ENCODE measurements at regions not wholly inside any gene's neighbourhood (a gene's known extent, or its start where the extent isn't known, plus 50 kb on each side); places are given as distances from the start of the nearest gene placed in this dataset.

GRCh38 chr3:116864590-116864927, 155.0 kb downstream of the TUSC7 start:
- DNase-seq (ENCODE audit: low read depth) = no peak
- no peak for TF ChIP-seq CTCF (conservative IDR thresholded peaks at IDR 0.05; ENCODE audit: low read depth, low read length)
- no peak overlapping the region for H3K4me3 ChIP-seq (ENCODE audit: low read depth, low read length)

- no peak for TF ChIP-seq CTCF (conservative IDR thresholded peaks at IDR 0.05; ENCODE audit: low read depth, low read length)
Observed at GRCh38 chr3:116870379-116870778, 160.8 kb downstream of the TUSC7 start.

GRCh38 chr3:116871905-116872304, 162.3 kb downstream of the TUSC7 start:
- no peak overlapping the region for H3K4me3 ChIP-seq (ENCODE audit: low read depth, low read length)
- no peak for DNase-seq (ENCODE audit: low read depth)
- no peak for TF ChIP-seq CTCF (conservative IDR thresholded peaks at IDR 0.05; ENCODE audit: low read depth, low read length)

More at GRCh38 chr3:116870379-116870778, 160.8 kb downstream of the TUSC7 start:
- no peak overlapping the region for H3K4me3 ChIP-seq (ENCODE audit: low read depth, low read length)
- DNase-seq (ENCODE audit: low read depth) = no peak

- no peak overlapping the region for H3K4me3 ChIP-seq (ENCODE audit: low read depth, low read length)
- no peak for DNase-seq (ENCODE audit: low read depth)
- no peak for TF ChIP-seq CTCF (conservative IDR thresholded peaks at IDR 0.05; ENCODE audit: low read depth, low read length)
Observed at GRCh38 chr3:116872688-116873087, 163.1 kb downstream of the TUSC7 start.

GRCh38 chr3:116873142-116873541, 163.6 kb downstream of the TUSC7 start:
- DNase-seq (ENCODE audit: low read depth) = no peak
- no peak for TF ChIP-seq CTCF (conservative IDR thresholded peaks at IDR 0.05; ENCODE audit: low read depth, low read length)
- H3K4me3 ChIP-seq (ENCODE audit: low read depth, low read length) = no peak overlapping the region

GRCh38 chr3:116877968-116878367, 168.4 kb downstream of the TUSC7 start:
- H3K4me3 ChIP-seq (ENCODE audit: low read depth, low read length) = no peak overlapping the region
- TF ChIP-seq CTCF (conservative IDR thresholded peaks at IDR 0.05; ENCODE audit: low read depth, low read length) = no peak
- no peak for DNase-seq (ENCODE audit: low read depth)

GRCh38 chr3:116886202-116886893, 176.8 kb downstream of the TUSC7 start:
- TF ChIP-seq CTCF (conservative IDR thresholded peaks at IDR 0.05; ENCODE audit: low read depth, low read length) = no peak
- no peak overlapping the region for H3K4me3 ChIP-seq (ENCODE audit: low read depth, low read length)
- DNase-seq (ENCODE audit: low read depth) = no peak

All from epithelial cell of proximal tubule (primary cell).